H9 (cell line): ENCODE measurements at regions not wholly inside any gene's neighbourhood (a gene's known extent, or its start where the extent isn't known, plus 50 kb on each side); places are given as distances from the start of the nearest gene placed in this dataset.

Source experiments
- DNase-seq: peaks from one replicate; pipeline ENCODE4 v3.0.0-alpha.2; 2017
- H2AFZ ChIP-seq: one replicate; pipeline ENCODE4 v1.6.1; 2013; ENCODE audit warnings: mild to moderate bottlenecking, low read length, control low read depth, moderate library complexity
- H2AK5ac ChIP-seq: 2 replicates; pipeline ENCODE4 v1.6.1; 2013; ENCODE audit warnings: low read length, control low read depth, mixed read lengths; ENCODE audit not compliant: insufficient read length
- H2BK120ac ChIP-seq: one replicate; pipeline ENCODE4 v1.6.1; 2013; ENCODE audit warnings: low read depth, mild to moderate bottlenecking, low read length, control low read depth, inconsistent platforms; ENCODE audit not compliant: poor library complexity, severe bottlenecking
- H2BK12ac ChIP-seq: 2 replicates; pipeline ENCODE4 v1.6.1; 2013; ENCODE audit warnings: low read length, control low read depth, mixed read lengths, low read depth; ENCODE audit not compliant: insufficient read length
- H2BK15ac ChIP-seq: 2 replicates; pipeline ENCODE4 v1.6.1; 2013; ENCODE audit warnings: low read depth, low read length, control low read depth
- H2BK20ac ChIP-seq: one replicate; pipeline ENCODE4 v1.6.1; 2013; ENCODE audit warnings: low read depth, mild to moderate bottlenecking, low read length, control low read depth, inconsistent platforms; ENCODE audit not compliant: poor library complexity, severe bottlenecking
- H2BK5ac ChIP-seq: 2 replicates; pipeline ENCODE4 v1.6.1; 2013; ENCODE audit warnings: low read length, control low read depth, mixed read lengths; ENCODE audit not compliant: insufficient read length
- H3K14ac ChIP-seq: 2 replicates; pipeline ENCODE4 v1.6.1; 2013; ENCODE audit warnings: low read length, control low read depth; ENCODE audit not compliant: insufficient read depth
- H3K18ac ChIP-seq: 2 replicates; pipeline ENCODE4 v1.6.1; 2013; ENCODE audit warnings: low read depth, mild to moderate bottlenecking, mixed read lengths, low read length, control low read depth; ENCODE audit not compliant: insufficient read length
- H3K23ac ChIP-seq: 2 replicates; pipeline ENCODE4 v1.6.1; 2013; ENCODE audit warnings: low read length, control low read depth, mixed read lengths, low read depth; ENCODE audit not compliant: insufficient read length
- H3K23me2 ChIP-seq: 2 replicates; pipeline ENCODE4 v1.6.1; 2013; ENCODE audit warnings: low read depth, mild to moderate bottlenecking, mixed read lengths, low read length, control low read depth; ENCODE audit not compliant: insufficient read length, poor library complexity, severe bottlenecking
- H3K27ac ChIP-seq: 2 replicates; pipeline ENCODE4 v1.5.1; 2013; ENCODE audit warnings: low read length, control low read depth, mixed read lengths, low read depth; ENCODE audit not compliant: insufficient read length
- H3K27me3 ChIP-seq: 2 replicates; pipeline ENCODE4 v1.6.1; 2013; ENCODE audit warnings: low read length, control low read depth, inconsistent platforms; ENCODE audit not compliant: insufficient read depth
- H3K4ac ChIP-seq: 2 replicates; pipeline ENCODE4 v1.6.1; 2013; ENCODE audit warnings: low read depth, mild to moderate bottlenecking, control low read depth, inconsistent platforms, low read length, moderate library complexity
- H3K4me1 ChIP-seq: 2 replicates; pipeline ENCODE4 v1.6.1; 2013; ENCODE audit warnings: low read length, control low read depth, inconsistent platforms; ENCODE audit not compliant: insufficient read depth
- H3K4me2 ChIP-seq: 2 replicates; pipeline ENCODE4 v1.6.1; 2013; ENCODE audit warnings: low read length, control low read depth, mixed read lengths; ENCODE audit not compliant: insufficient read length, insufficient read depth
- H3K56ac ChIP-seq: 2 replicates; pipeline ENCODE4 v1.6.1; 2013; ENCODE audit warnings: low read depth, mild to moderate bottlenecking, mixed read lengths, low read length, control low read depth; ENCODE audit not compliant: insufficient read length
- H3K79me1 ChIP-seq: 2 replicates; pipeline ENCODE4 v1.6.1; 2013; ENCODE audit warnings: low read depth, mild to moderate bottlenecking, moderate library complexity, low read length, control low read depth, inconsistent platforms; ENCODE audit not compliant: insufficient read depth, poor library complexity, severe bottlenecking
- H3K79me2 ChIP-seq: 2 replicates; pipeline ENCODE4 v1.6.1; 2013; ENCODE audit warnings: low read length, control low read depth, inconsistent platforms; ENCODE audit not compliant: insufficient read depth
- H3K9ac ChIP-seq: 2 replicates; pipeline ENCODE4 v1.6.1; 2013; ENCODE audit warnings: low read length, control low read depth, mixed read lengths; ENCODE audit not compliant: insufficient read length; ENCODE audit errors: extremely low read depth
- H3K9me3 ChIP-seq: one replicate; pipeline ENCODE4 v1.6.1; 2013; ENCODE audit warnings: low read depth, low read length, inconsistent platforms; ENCODE audit not compliant: control insufficient read depth
- H3T11ph ChIP-seq: one replicate; pipeline ENCODE4 v1.6.1; 2013; ENCODE audit warnings: mild to moderate bottlenecking, low read length, control low read depth, inconsistent platforms
- H4K20me1 ChIP-seq: one replicate; pipeline ENCODE4 v1.6.1; 2013; ENCODE audit not compliant: control insufficient read depth, insufficient read length, insufficient read depth
- H4K5ac ChIP-seq: 2 replicates; pipeline ENCODE4 v1.6.1; 2013; ENCODE audit warnings: low read depth, mild to moderate bottlenecking, mixed read lengths, low read length, control low read depth; ENCODE audit not compliant: insufficient read length
- H4K8ac ChIP-seq: replicated peaks from 2 replicates; pipeline ENCODE4 v1.6.1; 2013; ENCODE audit warnings: low read length, control low read depth, mixed read lengths, low read depth; ENCODE audit not compliant: insufficient read length
- H4K91ac ChIP-seq: 2 replicates; pipeline ENCODE4 v1.6.1; 2013; ENCODE audit warnings: low read depth, mild to moderate bottlenecking, moderate library complexity, mixed read lengths, low read length, control low read depth; ENCODE audit not compliant: insufficient read length
- H3K27ac Mint-ChIP-seq, 3 experiments: 2 replicates in 2 of 3; 3 replicates in 1 of 3; pipeline ENCODE4 v1.8.0; 2020 to 2021; ENCODE audit warnings: mixed read lengths in 3 of 3, mild to moderate bottlenecking in 1 of 3, moderate library complexity in 1 of 3
- H3K27me3 Mint-ChIP-seq: 2 replicates; pipeline ENCODE4 v1.8.0; 2021; ENCODE audit warnings: low read depth, mild to moderate bottlenecking, moderate library complexity, mixed read lengths
- H3K36me3 Mint-ChIP-seq, 3 experiments: 2 replicates in 2 of 3; 3 replicates in 1 of 3; pipeline ENCODE4 v1.8.0; 2020 to 2021; ENCODE audit warnings: low read depth in 3 of 3, mixed read lengths in 3 of 3; ENCODE audit not compliant: insufficient read depth in 1 of 3
- H3K4me1 Mint-ChIP-seq, 2 experiments: 2 replicates each; pipeline ENCODE4 v1.8.0; 2020; ENCODE audit warnings: mixed read lengths in 2 of 2
- H3K4me3 Mint-ChIP-seq, 2 experiments: 2 replicates in 1 of 2; 3 replicates in 1 of 2; pipeline ENCODE4 v1.8.0; 2020 to 2021; ENCODE audit warnings: mild to moderate bottlenecking in 2 of 2, mixed read lengths in 2 of 2, moderate library complexity in 1 of 2
- H3K9me3 Mint-ChIP-seq, 2 experiments: 2 replicates in 1 of 2; 3 replicates in 1 of 2; pipeline ENCODE4 v1.8.0; 2020; ENCODE audit warnings: mild to moderate bottlenecking in 2 of 2, mixed read lengths in 2 of 2, moderate library complexity in 1 of 2
- CTCF ChIP-seq: fragments of 200-600 bp; sonication (generic); conservative IDR thresholded peaks from 3 replicates; pipeline ENCODE4 v1.8.0; 2021; ENCODE audit warnings: antibody characterized with exemption, mild to moderate bottlenecking
- WGBS: extraction: QIAGEN DNeasy Blood & Tissue Kit; methylation state at CpG from one replicate; pipeline ENCODE4 v1.1.7; 2013; ENCODE audit warnings: missing lambda C conversion rate, low lambda C conversion rate, mixed read lengths; ENCODE audit not compliant: insufficient read length; ENCODE audit errors: extremely low coverage; 5-methylcytosine and 5-hydroxymethylcytosine counted together

DNA sequence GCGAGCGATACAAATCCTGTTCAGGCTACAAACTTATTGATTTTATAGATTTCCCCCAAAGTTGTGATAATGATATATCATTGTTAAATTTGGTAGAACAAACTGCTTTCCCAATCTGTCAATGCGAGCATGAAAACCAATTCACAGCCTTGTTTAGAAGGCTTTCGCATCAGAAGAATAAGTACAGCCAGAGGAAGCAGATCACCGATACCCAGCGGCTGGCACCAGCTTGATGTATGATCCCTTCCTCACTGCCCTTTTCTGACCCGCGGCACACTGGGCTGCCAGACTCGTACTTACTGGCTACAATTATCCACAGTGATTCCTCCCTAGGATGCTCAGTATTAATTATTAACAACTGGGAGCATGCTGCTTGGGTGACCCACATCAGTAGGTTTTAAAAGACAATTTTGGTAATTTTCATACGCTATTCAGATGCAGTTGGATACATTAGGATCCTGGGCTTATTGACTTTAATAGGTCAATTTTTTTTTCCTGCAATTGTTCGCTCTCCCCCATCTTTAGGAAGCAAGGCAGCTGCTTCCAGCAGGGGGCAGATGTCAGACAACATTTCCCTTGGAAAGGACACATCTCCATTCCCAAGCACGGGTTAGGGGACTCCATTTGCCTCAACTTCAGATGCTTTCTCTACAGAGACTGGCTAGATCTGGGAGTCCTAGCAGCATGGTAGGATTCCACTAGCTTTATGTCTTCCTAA, 582.7 kb upstream of the PSMD7 start:
- no peaks in the 10 kb centered on the region for H3K27me3 ChIP-seq
- no peak overlapping the region for H2BK120ac ChIP-seq
- H4K20me1 ChIP-seq = no peaks in the 10 kb centered on the region
- H2AK5ac ChIP-seq = no peak overlapping the region
- H3K9ac ChIP-seq = no peak overlapping the region
- Mint-ChIP-seq H3K9me3 (no peaks in the 10 kb centered on the region), H3K4me1 (peaks cover 32 to 48% of the 10 kb centered on the region in 2 experiments), H3K27ac (no peak overlapping the region), H3K4me3 (no peak overlapping the region), H3K27me3 (peaks cover 1% of the 10 kb centered on the region; the same call in 1 of the 2 replicates), H3K36me3 (no peaks in the 10 kb centered on the region)
- no peak overlapping the region for H3K27ac ChIP-seq
- H3K56ac ChIP-seq = no peak overlapping the region
- H2BK12ac ChIP-seq = no peak overlapping the region
- no peaks in the 10 kb centered on the region for H3K79me1 ChIP-seq
- H3T11ph ChIP-seq = no peak overlapping the region
- H2AFZ ChIP-seq = no peak overlapping the region
- H3K79me2 ChIP-seq = no peaks in the 10 kb centered on the region
- H3K23ac ChIP-seq = no peak overlapping the region
- no peak overlapping the region for H3K18ac ChIP-seq
- WGBS = no CpG with 5 or more reads among the region's 12 CpGs
- no peak overlapping the region for H2BK20ac ChIP-seq
- no peak overlapping the region for H3K14ac ChIP-seq
- no peaks in the 10 kb centered on the region for H3K9me3 ChIP-seq
- no peak overlapping the region for H4K8ac ChIP-seq
- no peak overlapping the region for H2BK5ac ChIP-seq
- no peak overlapping the region for H4K91ac ChIP-seq
- H3K23me2 ChIP-seq = no peaks in the 10 kb centered on the region
- H3K4ac ChIP-seq = no peak overlapping the region
- H3K4me2 ChIP-seq = no peak overlapping the region
- no peak overlapping the region for H4K5ac ChIP-seq
- DNase-seq = peak; percentile 60
- 0 out of 2 replicates have a peak, but pooled peaks cover 2% of the 10 kb centered on the region for H3K4me1 ChIP-seq
- peak; percentile 81 for TF ChIP-seq CTCF
- no peak overlapping the region for H2BK15ac ChIP-seq
